Muscle layer of colon (tissue), 2 donors: ENCODE measurements at regions not wholly inside any gene's neighbourhood (a gene's known extent, or its start where the extent isn't known, plus 50 kb on each side); places are given as distances from the start of the nearest gene placed in this dataset.
"Not testable (repeated sequence)": the region's sequence is repeated elsewhere in the genome, so short reads cannot be mapped to it uniquely, and the experiment has no call there.

ENCODE experiments used
- H3K27ac ChIP-seq: one replicate; pipeline ENCODE4 v1.7.0; 2013; ENCODE audit warnings: low read depth, mild to moderate bottlenecking, low read length, moderate library complexity
- H3K27me3 ChIP-seq, 2 donors: one replicate each; pipeline ENCODE4 v1.7.0; 2013; ENCODE audit warnings: low read length in 2 of 2, mild to moderate bottlenecking in 2 of 2; ENCODE audit not compliant: insufficient read depth in 2 of 2, control insufficient read depth in 1 of 2
- H3K36me3 ChIP-seq: one replicate; pipeline ENCODE4 v1.7.0; 2013; ENCODE audit warnings: mild to moderate bottlenecking, low read length; ENCODE audit not compliant: insufficient read depth
- H3K4me1 ChIP-seq: one replicate; pipeline ENCODE4 v1.7.0; 2013; ENCODE audit warnings: mild to moderate bottlenecking, low read length; ENCODE audit not compliant: insufficient read depth
- H3K4me3 ChIP-seq, 2 donors: one replicate each; pipeline ENCODE4 v1.7.0; 2013; ENCODE audit warnings: low read length in 2 of 2, low read depth in 1 of 2, mild to moderate bottlenecking in 1 of 2, moderate library complexity in 1 of 2
- H3K9ac ChIP-seq: one replicate; pipeline ENCODE4 v1.7.0; 2013; ENCODE audit warnings: low read length
- H3K9me3 ChIP-seq: one replicate; pipeline ENCODE4 v1.7.0; 2013; ENCODE audit warnings: mild to moderate bottlenecking, low read length
- donor health status: abdominal sarcoma.
- donor health status: Adenocarcinoma of cecum.

GRCh38 chr3:146700025-146700424 lies 94.9 kb upstream of the PLSCR5 start:
- H3K4me3 ChIP-seq, H3K4me1 ChIP-seq, H3K27ac ChIP-seq, H3K27me3 ChIP-seq, H3K9ac ChIP-seq, H3K9me3 ChIP-seq, H3K36me3 ChIP-seq: not testable (repeated sequence)

- no peaks in the 10 kb centered on the region for H3K27me3 ChIP-seq
- no peaks in the 10 kb centered on the region for H3K4me1 ChIP-seq
- H3K27ac ChIP-seq = no peak overlapping the region
- H3K9ac ChIP-seq = no peak overlapping the region
- H3K36me3 ChIP-seq = no peaks in the 10 kb centered on the region
- H3K9me3 ChIP-seq = no peaks in the 10 kb centered on the region
- H3K4me3 ChIP-seq = no peak overlapping the region
These were observed 87.1 kb upstream of the PLSCR5 start for GRCh38 chr3:146692254-146692653.

- Histone ChIP-seq H3K9me3 (no peaks in the 10 kb centered on the region), H3K4me1 (no peaks in the 10 kb centered on the region), H3K27me3 (no peaks in the 10 kb centered on the region), H3K27ac (no peak overlapping the region), H3K36me3 (no peaks in the 10 kb centered on the region), H3K9ac (no peak overlapping the region), H3K4me3 (no peak overlapping the region)
These were observed 80.1 kb upstream of the PLSCR5 start for GRCh38 chr3:146685050-146685814.

- no peak overlapping the region for H3K9ac ChIP-seq
- H3K4me3 ChIP-seq = no peak overlapping the region
- no peaks in the 10 kb centered on the region for H3K4me1 ChIP-seq
- H3K36me3 ChIP-seq = no peaks in the 10 kb centered on the region
- no peak overlapping the region for H3K27ac ChIP-seq
- H3K27me3 ChIP-seq = no peaks in the 10 kb centered on the region
- no peaks in the 10 kb centered on the region for H3K9me3 ChIP-seq
These were observed 77.0 kb upstream of the PLSCR5 start for GRCh38 chr3:146682171-146682570.

GRCh38 chr3:146680617-146681016 lies 75.5 kb upstream of the PLSCR5 start:
- Histone ChIP-seq H3K4me3 (no peak overlapping the region), H3K27ac (no peak overlapping the region), H3K9ac (no peak overlapping the region), H3K27me3 (no peaks in the 10 kb centered on the region), H3K9me3 (no peaks in the 10 kb centered on the region), H3K36me3 (no peaks in the 10 kb centered on the region), H3K4me1 (no peaks in the 10 kb centered on the region)

- Histone ChIP-seq H3K4me1 (no peaks in the 10 kb centered on the region), H3K27me3 (no peaks in the 10 kb centered on the region), H3K4me3 (no peak overlapping the region), H3K9me3 (no peaks in the 10 kb centered on the region), H3K36me3 (no peaks in the 10 kb centered on the region), H3K9ac (no peak overlapping the region), H3K27ac (no peak overlapping the region)
These were observed 74.8 kb upstream of the PLSCR5 start for GRCh38 chr3:146679995-146680394.

GRCh38 chr3:146679191-146679590 lies 74.0 kb upstream of the PLSCR5 start:
- H3K9me3 ChIP-seq = no peaks in the 10 kb centered on the region
- H3K27me3 ChIP-seq = no peaks in the 10 kb centered on the region
- H3K27ac ChIP-seq = no peak overlapping the region
- H3K4me3 ChIP-seq = no peak overlapping the region
- H3K4me1 ChIP-seq = no peaks in the 10 kb centered on the region
- no peaks in the 10 kb centered on the region for H3K36me3 ChIP-seq
- no peak overlapping the region for H3K9ac ChIP-seq

- Histone ChIP-seq H3K9me3 (no peaks in the 10 kb centered on the region), H3K36me3 (no peaks in the 10 kb centered on the region), H3K27me3 (no peaks in the 10 kb centered on the region), H3K27ac (no peak overlapping the region), H3K4me3 (no peak overlapping the region), H3K9ac (no peak overlapping the region), H3K4me1 (no peaks in the 10 kb centered on the region)
These were observed 67.8 kb upstream of the PLSCR5 start for GRCh38 chr3:146672941-146673340.

GRCh38 chr3:146664403-146664802 lies 59.3 kb upstream of the PLSCR5 start:
- Histone ChIP-seq H3K4me1 (no peaks in the 10 kb centered on the region), H3K36me3 (no peaks in the 10 kb centered on the region), H3K9ac (no peak overlapping the region), H3K27me3 (no peaks in the 10 kb centered on the region), H3K4me3 (no peak overlapping the region), H3K27ac (no peak overlapping the region), H3K9me3 (no peaks in the 10 kb centered on the region)

- H3K4me1 ChIP-seq = no peaks in the 10 kb centered on the region
- H3K9me3 ChIP-seq = no peaks in the 10 kb centered on the region
- H3K27ac ChIP-seq = no peak overlapping the region
- H3K9ac ChIP-seq = no peak overlapping the region
- no peaks in the 10 kb centered on the region for H3K27me3 ChIP-seq
- H3K36me3 ChIP-seq = no peaks in the 10 kb centered on the region
- H3K4me3 ChIP-seq = no peak overlapping the region
These were observed 53.7 kb upstream of the PLSCR5 start for GRCh38 chr3:146658841-146659240.

- H3K9ac ChIP-seq = no peak overlapping the region
- H3K27ac ChIP-seq = no peak overlapping the region
- no peaks in the 10 kb centered on the region for H3K27me3 ChIP-seq
- H3K9me3 ChIP-seq = no peaks in the 10 kb centered on the region
- H3K4me3 ChIP-seq = no peak overlapping the region
- H3K36me3 ChIP-seq = no peaks in the 10 kb centered on the region
- no peaks in the 10 kb centered on the region for H3K4me1 ChIP-seq
These were observed 50.3 kb upstream of the PLSCR5 start for GRCh38 chr3:146655333-146655996.
